ENCODE measurements at regions not wholly inside any gene's neighbourhood (a gene's known extent, or its start where the extent isn't known, plus 50 kb on each side); places are given as distances from the start of the nearest gene placed in this dataset.

GRCh38 chr4:138555108-138555507 is 313.0 kb upstream of the SLC7A11 start:
- DNase-seq = no peak

GRCh38 chr4:138553001-138553845 is 311.1 kb upstream of the SLC7A11 start:
- DNase-seq = no peak

DNA sequence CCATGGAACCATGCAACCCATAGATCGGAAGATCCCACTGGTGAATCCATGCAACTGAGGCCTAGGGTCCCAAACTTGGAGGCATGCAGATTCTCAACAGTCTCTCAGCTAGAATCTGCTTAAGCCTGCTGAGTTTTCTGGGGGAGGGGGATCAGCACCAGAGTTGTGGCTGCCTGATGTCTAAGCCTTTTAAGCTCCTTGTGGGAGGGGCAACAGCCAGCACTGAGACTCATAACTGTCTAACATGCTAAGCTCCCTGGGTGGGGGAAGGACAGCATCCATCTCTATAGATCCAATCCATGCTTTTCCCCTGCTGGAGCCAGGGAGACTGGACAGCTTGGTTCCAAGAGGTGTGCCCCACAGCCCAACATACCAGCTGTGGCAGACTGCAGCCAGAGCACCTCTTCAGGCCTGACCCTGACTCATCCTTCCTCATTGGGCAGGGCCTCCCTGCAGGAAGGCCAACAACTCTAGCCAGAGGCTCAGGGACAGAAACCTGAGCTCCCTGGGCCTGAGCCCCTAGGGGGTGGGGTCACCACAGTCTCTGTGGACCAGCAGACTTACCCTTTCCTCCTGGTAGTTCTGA is 300.1 kb upstream of the SLC7A11 start:
- no peak for DNase-seq

- DNase-seq = no peak
These were observed 298.1 kb upstream of the SLC7A11 start for GRCh38 chr4:138540056-138540800.

- DNase-seq = no peak
These were observed 296.6 kb upstream of the SLC7A11 start for GRCh38 chr4:138538743-138539142.

GRCh38 chr4:138537731-138538490 is 295.8 kb upstream of the SLC7A11 start:
- DNase-seq = no peak

DNA sequence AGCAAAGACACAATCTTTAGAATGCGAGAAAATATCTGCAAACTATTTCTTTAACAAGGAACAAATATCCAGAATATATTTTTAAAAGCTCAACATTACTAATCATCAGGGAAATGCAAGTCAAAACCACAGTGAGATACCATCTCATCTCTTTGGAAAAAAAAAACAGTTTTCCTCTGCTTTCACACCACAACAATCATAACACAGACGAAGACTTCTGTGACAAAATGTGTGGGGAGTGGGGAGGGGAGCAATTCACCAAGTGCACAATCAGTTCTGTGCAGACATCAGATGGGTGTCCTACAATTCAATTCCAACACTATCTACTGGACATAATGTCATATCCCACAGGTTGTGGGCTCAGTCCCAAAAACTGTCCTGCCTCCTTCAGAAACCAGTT is 293.2 kb upstream of the SLC7A11 start:
- no peak for DNase-seq

GRCh38 chr4:138522366-138522765 is 280.2 kb upstream of the SLC7A11 start:
- no peak for DNase-seq

DNA sequence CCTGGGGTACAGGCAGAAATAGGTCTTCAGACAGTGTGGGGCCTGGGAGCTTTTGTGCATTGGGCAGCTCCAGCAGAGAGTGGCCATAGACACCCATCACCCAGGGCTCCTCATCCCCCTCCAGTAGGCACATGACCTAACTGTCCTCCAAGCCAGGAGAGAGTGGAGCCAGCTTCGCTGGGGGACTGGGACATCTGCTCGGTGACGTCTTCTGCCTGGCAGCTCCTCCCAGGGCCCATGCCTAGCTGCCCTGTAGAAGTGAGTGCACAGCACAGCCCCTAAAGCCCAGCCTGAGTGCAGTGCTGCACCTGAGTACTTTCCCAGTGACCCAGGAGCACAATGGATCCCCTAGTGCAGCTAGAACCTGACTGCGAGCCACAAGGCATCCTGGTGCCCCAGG is 279.7 kb upstream of the SLC7A11 start:
- no peak for DNase-seq

- no peak for DNase-seq
These were observed 277.3 kb upstream of the SLC7A11 start for GRCh38 chr4:138519436-138519835.

GRCh38 chr4:138513535-138513934 is 271.4 kb upstream of the SLC7A11 start:
- no peak for DNase-seq

DNA sequence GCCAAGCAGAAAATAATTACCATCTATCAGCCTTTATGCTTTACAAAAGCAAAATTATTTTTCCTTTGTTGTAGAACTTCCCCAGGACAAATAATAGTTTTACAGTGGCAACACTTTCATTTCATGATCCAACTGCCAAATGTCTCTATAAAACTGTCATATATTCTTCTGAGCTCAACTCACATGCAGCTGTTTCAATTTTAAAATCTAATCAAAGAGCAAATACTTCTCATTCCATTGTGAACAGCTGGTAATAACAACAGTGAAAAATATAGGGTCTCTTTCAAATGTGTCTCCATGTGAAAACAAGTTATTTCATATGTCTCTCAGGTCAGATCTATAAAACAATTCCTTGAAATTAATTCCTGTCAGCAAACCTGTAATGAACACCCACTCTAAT is 270.6 kb upstream of the SLC7A11 start:
- no peak for DNase-seq

GRCh38 chr4:138510053-138510452 is 267.9 kb upstream of the SLC7A11 start:
- DNase-seq = no peak

DNA sequence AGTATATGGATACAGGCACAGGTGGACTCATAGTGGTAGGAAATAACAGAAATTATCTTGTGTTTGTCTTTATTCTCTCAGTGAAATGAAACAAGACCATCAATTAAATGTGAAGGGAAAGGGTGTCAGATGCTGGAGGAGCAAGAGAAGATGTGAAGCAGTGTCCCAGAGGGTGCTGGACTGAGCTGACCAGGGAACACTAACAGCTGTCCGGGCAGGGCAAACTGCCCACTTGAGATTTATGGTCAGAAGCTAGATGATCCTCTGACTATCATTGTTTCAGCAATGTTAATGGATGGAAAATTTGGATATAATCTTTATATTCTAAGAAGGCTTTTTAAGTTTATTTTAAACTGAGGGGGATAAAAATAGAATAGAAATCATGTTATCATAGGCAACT is 267.2 kb upstream of the SLC7A11 start:
- no peak for DNase-seq

- no peak for DNase-seq
These were observed 265.4 kb upstream of the SLC7A11 start for GRCh38 chr4:138507522-138507921.

DNA sequence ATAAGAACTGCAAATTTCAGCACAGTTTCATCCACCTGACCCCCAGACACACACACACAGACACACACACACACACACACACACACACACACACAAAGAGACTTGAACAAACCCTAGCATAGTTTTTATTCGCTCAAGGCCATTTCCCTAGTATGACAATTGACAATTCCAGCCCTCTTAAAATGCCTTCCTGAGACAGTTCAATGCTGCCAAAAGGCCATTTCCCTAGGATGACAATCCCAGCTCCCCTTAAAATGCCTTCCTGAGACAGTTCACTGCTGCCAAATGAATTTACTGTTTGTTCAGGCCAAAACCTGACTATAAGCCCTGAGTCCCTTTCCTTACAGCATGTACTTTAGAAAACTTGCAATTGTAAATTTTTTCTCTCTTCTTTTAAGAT is 259.5 kb upstream of the SLC7A11 start:
- no peak for DNase-seq

GRCh38 chr4:138500869-138501268 is 258.7 kb upstream of the SLC7A11 start:
- DNase-seq = no peak

- no peak for DNase-seq
These were observed 257.5 kb upstream of the SLC7A11 start for GRCh38 chr4:138499627-138500026.

- no peak for DNase-seq
These were observed 252.8 kb upstream of the SLC7A11 start for GRCh38 chr4:138494931-138495330.

DNA sequence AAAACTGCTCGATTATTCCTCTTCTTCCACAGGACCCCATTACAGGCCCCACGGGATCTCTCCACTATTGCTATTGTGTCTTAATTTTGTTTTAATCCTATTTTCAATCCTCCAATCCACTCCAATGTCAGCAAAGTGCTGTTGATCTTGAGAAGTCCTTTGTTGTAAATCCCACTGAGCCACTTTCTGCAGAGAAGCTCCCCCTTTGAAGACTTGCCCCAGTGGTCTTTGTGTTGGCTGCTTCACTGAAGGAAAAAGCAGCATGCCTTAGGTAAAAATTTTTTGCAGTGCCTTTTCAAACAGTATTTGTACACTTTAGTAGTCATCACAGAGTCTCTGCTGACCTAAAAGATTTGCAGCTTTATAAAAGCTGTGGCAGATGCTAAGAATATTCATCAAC is 252.0 kb upstream of the SLC7A11 start:
- no peak for DNase-seq

DNA sequence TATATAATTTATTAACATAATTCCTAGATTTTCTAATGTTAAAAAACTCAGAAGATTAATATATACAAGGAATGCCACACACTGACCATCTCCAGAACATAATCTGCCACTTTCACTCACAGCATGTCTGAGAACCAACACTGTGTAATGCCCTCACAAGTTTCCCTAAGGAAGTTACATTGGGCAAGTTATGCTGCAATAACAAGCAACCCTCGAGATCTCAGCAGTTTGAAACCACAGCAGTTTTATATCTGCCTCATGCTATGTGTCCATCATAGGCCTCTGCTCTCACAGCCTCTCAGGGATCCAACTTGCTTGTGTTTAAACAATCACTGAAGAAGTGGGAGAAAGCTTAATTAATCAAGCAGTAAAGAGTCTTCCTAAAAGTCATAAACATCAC is 250.0 kb upstream of the SLC7A11 start:
- no peak for DNase-seq

GRCh38 chr4:138488533-138488932 is 246.4 kb upstream of the SLC7A11 start:
- no peak for DNase-seq

DNA sequence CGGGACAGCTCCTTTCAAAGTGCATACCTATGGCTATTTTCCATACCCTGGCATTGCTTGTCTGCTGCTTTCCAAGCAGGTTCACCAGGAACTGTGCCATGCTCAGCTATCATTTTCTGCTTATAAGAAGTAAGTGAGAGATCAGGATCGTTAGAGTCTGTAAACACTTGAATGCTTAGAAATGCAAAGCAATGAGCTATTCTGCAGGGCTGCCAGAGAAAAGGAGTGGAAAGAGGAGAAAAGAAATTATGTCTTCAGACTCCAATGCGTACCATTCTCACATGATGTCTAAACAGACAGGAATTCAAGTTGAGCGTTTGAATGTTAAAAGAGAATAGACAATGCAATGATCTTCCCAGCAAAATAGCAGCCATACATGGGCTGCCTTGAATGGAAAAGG is 245.5 kb upstream of the SLC7A11 start:
- DNase-seq = no peak
